K562 (cell line): ENCODE measurements at regions not wholly inside any gene's neighbourhood (a gene's known extent, or its start where the extent isn't known, plus 50 kb on each side); places are given as distances from the start of the nearest gene placed in this dataset.

Experiments used
- ATAC-seq: fragments of 200-7000 bp; cut with Tn5 transposase; 3 replicates; pipeline ENCODE4 v1.9.1; 2020; ENCODE audit warnings: moderate library complexity
- BruUV-seq: library from RNA; stranded (reverse); fragments of 400-500 nt; replicated peaks from 2 replicates; lab custom pipeline; 2021; lab: Mats Ljungman, UMichigan
- CTCF ChIA-PET: fragments of 300-600 bp; formaldehyde crosslinking; extraction: SDS; loops from one replicate; lab custom pipeline; 2021; ENCODE audit warnings: low intra/inter-chr PET ratio; lab: Yijun Ruan, JAX
- POLR2A ChIA-PET: fragments of 300-600, 350-650 bp; sonication (Branson Sonifier 250); formaldehyde crosslinking; extraction: SDS; loops from one replicate; lab custom pipeline; 2021; ENCODE audit warnings: antibody characterized with exemption, inconsistent platforms; lab: Yijun Ruan, JAX
- DNase-seq, 4 experiments: peaks; one replicate each; pipeline versions ENCODE4 v3.0.0 to v3.0.0-alpha.2; 2011 to 2018; ENCODE audit warnings: low spot score in 3 of 4, mixed read lengths in 3 of 4; ENCODE audit errors: extremely low read depth in 1 of 4
- FAIRE-seq: peaks from 2 replicates; lab custom pipeline; 2011; peaks lifted over from hg19 to GRCh38; lab: Jason Lieb, UNC
- H2AFZ ChIP-seq: 2 replicates; pipeline ENCODE4 v1.6.0; 2011; ENCODE audit warnings: low read depth, low read length, control low read depth, inconsistent platforms
- H3K27ac ChIP-seq: fragments of 200-600 bp; 3 replicates; pipeline ENCODE4 v1.8.0; 2011; ENCODE audit warnings: low read depth, mild to moderate bottlenecking, control low read depth, inconsistent platforms, low read length, moderate library complexity, mixed read lengths; ENCODE audit errors: extremely low read depth
- H3K27me3 ChIP-seq, 2 experiments: fragments of 300-600 bp in 1 of 2; 2 replicates in 1 of 2; 3 replicates in 1 of 2; pipeline versions ENCODE4 v1.6.0 to v1.8.0; 2011; ENCODE audit warnings: inconsistent platforms in 2 of 2, low read length in 2 of 2, mild to moderate bottlenecking in 1 of 2, mixed read lengths in 1 of 2, moderate library complexity in 1 of 2; ENCODE audit not compliant: control insufficient read depth in 2 of 2, insufficient read depth in 2 of 2
- H3K36me3 ChIP-seq: fragments of 300-600 bp; 3 replicates; pipeline ENCODE4 v1.8.0; 2011; ENCODE audit warnings: mild to moderate bottlenecking, low read length, inconsistent platforms; ENCODE audit not compliant: control insufficient read depth, insufficient read depth
- H3K4me1 ChIP-seq, 2 experiments: fragments of 200-600 bp in 1 of 2; replicated peaks in 1 of 2; 2 replicates in 1 of 2; 3 replicates in 1 of 2; pipeline versions ENCODE4 v1.5.1 to v1.8.0; 2011; ENCODE audit warnings: inconsistent platforms in 2 of 2, low read length in 2 of 2, mild to moderate bottlenecking in 1 of 2, mixed read lengths in 1 of 2, moderate library complexity in 1 of 2; ENCODE audit not compliant: control insufficient read depth in 2 of 2, insufficient read depth in 2 of 2
- H3K4me2 ChIP-seq: 2 replicates; pipeline ENCODE4 v1.6.1; 2011; ENCODE audit warnings: low read length, control low read depth, inconsistent platforms, mixed read lengths; ENCODE audit not compliant: insufficient read depth
- H3K4me3 ChIP-seq: fragments of 200-600 bp; sonication (generic), shearing (Covaris generic); 2 replicates; pipeline ENCODE4 v1.5.1; 2016; ENCODE audit warnings: control low read depth, inconsistent platforms
- H3K79me2 ChIP-seq: fragments of 200-600 bp; 3 replicates; pipeline ENCODE4 v1.8.0; 2011; ENCODE audit warnings: low read length, inconsistent platforms; ENCODE audit not compliant: control insufficient read depth, insufficient read depth
- H3K9ac ChIP-seq, 2 experiments: 2 replicates each; pipeline versions ENCODE4 v1.6.0 to v1.6.1; 2011; ENCODE audit warnings: low read depth in 2 of 2, low read length in 2 of 2, control low read depth in 1 of 2, inconsistent platforms in 1 of 2, mild to moderate bottlenecking in 1 of 2, mixed read lengths in 1 of 2; ENCODE audit not compliant: insufficient read depth in 1 of 2
- H3K9me1 ChIP-seq: one replicate; pipeline ENCODE4 v1.6.0; 2011; ENCODE audit warnings: inconsistent platforms, mild to moderate bottlenecking, low read length, moderate library complexity; ENCODE audit not compliant: control insufficient read depth, insufficient read depth
- H3K9me3 ChIP-seq: replicated peaks from 2 replicates; pipeline ENCODE4 v1.5.1; 2011; ENCODE audit warnings: low read depth, low read length, inconsistent platforms; ENCODE audit not compliant: control insufficient read depth, insufficient read depth
- H4K20me1 ChIP-seq: replicated peaks from 2 replicates; pipeline ENCODE4 v1.6.1; 2011; ENCODE audit warnings: low read length, inconsistent platforms, mixed read lengths; ENCODE audit not compliant: control insufficient read depth, insufficient read depth
- ELF1 ChIP-seq: fragments of 200-800 bp; sonication (Bioruptor generic); IDR thresholded peaks from 2 replicates; pipeline ENCODE4 v1.6.1; 2016; ENCODE audit warnings: missing genetic modification characterization, missing compliant biosample characterization
- KLF6 ChIP-seq: fragments of 250-450 bp; sonication (Bioruptor Pico); IDR thresholded peaks from 2 replicates; pipeline ENCODE4 v1.4.0; 2020; ENCODE audit warnings: mild to moderate bottlenecking, moderate library complexity, borderline replicate concordance
- TAF15 ChIP-seq: fragments of 200-400 bp; formaldehyde crosslinking; IDR thresholded peaks from 2 replicates; pipeline ENCODE4 v1.6.1; 2017; ENCODE audit warnings: mild to moderate bottlenecking, low read depth, low read length, moderate library complexity
- TFE3 ChIP-seq: fragments of 450-650 bp; formaldehyde crosslinking; IDR thresholded peaks from 2 replicates; pipeline ENCODE4 v1.4.0; 2020; ENCODE audit warnings: mild to moderate bottlenecking, mixed read lengths
- WGBS: fragments of 100-300 bp; shearing (Covaris generic); methylation state at CpG from one replicate; pipeline ENCODE4 v1.1.6; 2016; ENCODE audit warnings: low coverage, mixed read lengths; ENCODE audit not compliant: insufficient coverage; ENCODE audit errors: missing lambda C conversion rate; 5-methylcytosine and 5-hydroxymethylcytosine counted together
- in situ Hi-C: fragments of 300-500 bp; cut with MboI; formaldehyde crosslinking; loops from 4 replicates; pipeline ENCODE4 v1.15.0; 2018; ENCODE audit warnings: inconsistent platforms, mixed read lengths
- intact Hi-C: fragments of 100-400 bp; cut with micrococcal nuclease; formaldehyde crosslinking; loops from 2 replicates; pipeline ENCODE4 v1.14.2; 2022

GRCh38 chr2:66113988-66114625 lies 320.8 kb upstream of the MEIS1 start:
- Histone ChIP-seq H2AFZ (no peak overlapping the region), H3K4me3 (no peak overlapping the region), H4K20me1 (no peaks in the 10 kb centered on the region), H3K9me3 (no peaks in the 10 kb centered on the region), H3K4me2 (no peak overlapping the region), H3K27ac (no peak overlapping the region), H3K9ac (no peak overlapping the region), H3K9me1 (no peaks in the 10 kb centered on the region), H3K27me3 (no peaks in the 10 kb centered on the region), H3K79me2 (no peaks in the 10 kb centered on the region), H3K4me1 (no peaks in the 10 kb centered on the region), H3K36me3 (no peaks in the 10 kb centered on the region)
- POLR2A ChIA-PET, result no interaction called here
- 0% methylated on average over 2 of the region's 2 CpGs for WGBS
- CTCF ChIA-PET, result no interaction called here
- no peak for FAIRE-seq
- ATAC-seq, result no peak
- TF ChIP-seq KLF6 (CRISPR knock-in tag), result no peak
- in situ Hi-C loops (no loop called here), intact Hi-C loops (no loop called here)
- DNase-seq, result no peak
- no TSS peak for BruUV-seq

GRCh38 chr2:66111706-66112105 lies 323.2 kb upstream of the MEIS1 start:
- intact Hi-C loops, result no loop called here
- 2% methylated on average over 7 of the region's 7 CpGs for WGBS
- ATAC-seq (no peak), FAIRE-seq (no peak), DNase-seq (no peak)
- BruUV-seq, result no TSS peak
- H3K79me2 ChIP-seq, result no peaks in the 10 kb centered on the region
- H3K9me3 ChIP-seq, result no peaks in the 10 kb centered on the region
- no peak overlapping the region for H3K9ac ChIP-seq
- H3K9me1 ChIP-seq, result no peaks in the 10 kb centered on the region
- H3K27me3 ChIP-seq, result no peaks in the 10 kb centered on the region
- ChIA-PET POLR2A (no interaction called here), CTCF (no interaction called here)
- no peaks in the 10 kb centered on the region for H3K4me1 ChIP-seq
- no peaks in the 10 kb centered on the region for H3K36me3 ChIP-seq
- in situ Hi-C loops, result no loop called here
- no peak for TF ChIP-seq TAF15
- no peak for TF ChIP-seq ELF1
- peak; percentile 29 for TF ChIP-seq TFE3
- TF ChIP-seq, all 486 proteins: peak for 1
- no peak overlapping the region for H2AFZ ChIP-seq
- no peak overlapping the region for H3K27ac ChIP-seq
- H3K4me2 ChIP-seq, result no peak overlapping the region
- H3K4me3 ChIP-seq, result no peak overlapping the region
- H4K20me1 ChIP-seq, result no peaks in the 10 kb centered on the region
